Smooth muscle cell (in vitro differentiated cells): ENCODE measurements at regions not wholly inside any gene's neighbourhood (a gene's known extent, or its start where the extent isn't known, plus 50 kb on each side); places are given as distances from the start of the nearest gene placed in this dataset.

Source experiments
- DNase-seq: peaks from one replicate; lab custom pipeline; 2025; ENCODE audit not compliant: unreplicated experiment; lab: John Stamatoyannopoulos, UW
- H2AFZ ChIP-seq: fragments of 200-600 bp; sonication (generic); 2 replicates; pipeline ENCODE4 v1.6.0; 2016; ENCODE audit warnings: antibody characterized with exemption, low read depth, mild to moderate bottlenecking
- H3F3A ChIP-seq: fragments of 200-600 bp; sonication (generic); 2 replicates; pipeline ENCODE4 v1.6.0; 2017; ENCODE audit warnings: antibody characterized with exemption, low read depth
- H3K27ac ChIP-seq: fragments of 200-600 bp; sonication (generic); 2 replicates; pipeline ENCODE4 v1.5.1; 2016; ENCODE audit warnings: low read depth, mild to moderate bottlenecking
- H3K27me3 ChIP-seq: fragments of 200-600 bp; sonication (generic); 2 replicates; pipeline ENCODE4 v1.6.1; 2016; ENCODE audit warnings: low read depth, mild to moderate bottlenecking
- H3K36me3 ChIP-seq: fragments of 200-600 bp; sonication (generic); 2 replicates; pipeline ENCODE4 v1.5.1; 2016; ENCODE audit warnings: low read depth
- H3K4me1 ChIP-seq: fragments of 200-600 bp; sonication (generic); 2 replicates; pipeline ENCODE4 v1.5.1; 2016; ENCODE audit warnings: low read depth
- H3K4me2 ChIP-seq: fragments of 200-600 bp; sonication (generic); 2 replicates; pipeline ENCODE4 v1.6.0; 2016; ENCODE audit warnings: mild to moderate bottlenecking
- H3K4me3 ChIP-seq: fragments of 200-600 bp; sonication (generic); 2 replicates; pipeline ENCODE4 v1.5.1; 2016; ENCODE audit warnings: mild to moderate bottlenecking
- H3K79me2 ChIP-seq: fragments of 200-600 bp; sonication (generic); 2 replicates; pipeline ENCODE4 v1.6.0; 2016; ENCODE audit warnings: low read depth, mild to moderate bottlenecking
- H3K9ac ChIP-seq: fragments of 200-600 bp; sonication (generic); 2 replicates; pipeline ENCODE4 v1.6.0; 2016; ENCODE audit warnings: low read depth
- H3K9me3 ChIP-seq: fragments of 200-600 bp; sonication (generic); replicated peaks from 2 replicates; pipeline ENCODE4 v1.5.1; 2016; ENCODE audit warnings: low read depth
- H4K20me1 ChIP-seq: fragments of 200-600 bp; sonication (generic); 2 replicates; pipeline ENCODE4 v1.6.0; 2016; ENCODE audit warnings: low read depth
- CTCF ChIP-seq: fragments of 200-600 bp; sonication (generic); IDR thresholded peaks from 2 replicates; pipeline ENCODE4 v1.5.1; 2017; ENCODE audit warnings: borderline replicate concordance, mild to moderate bottlenecking, antibody characterized with exemption; ENCODE audit not compliant: insufficient read depth, poor library complexity, severe bottlenecking
- WGBS: methylation state at CpG from one replicate; pipeline ENCODE4 v1.1.7; 2016; ENCODE audit warnings: low lambda C conversion rate; 5-methylcytosine and 5-hydroxymethylcytosine counted together

GRCh38 chr4:169333265-169333664 is 62.5 kb upstream of the SH3RF1 start:
- DNase-seq, result no peak
- H3K36me3 ChIP-seq, result no peaks in the 10 kb centered on the region
- H3K9ac ChIP-seq, result no peak overlapping the region
- no peaks in the 10 kb centered on the region for H3F3A ChIP-seq
- WGBS, result 98% methylated on average over 4 of the region's 4 CpGs
- H3K9me3 ChIP-seq, result no peaks in the 10 kb centered on the region
- peaks cover 9% of the 10 kb centered on the region for H3K27me3 ChIP-seq
- H3K4me2 ChIP-seq, result no peak overlapping the region
- no peak overlapping the region for H3K4me3 ChIP-seq
- no peak overlapping the region for H3K27ac ChIP-seq
- no peak overlapping the region for H2AFZ ChIP-seq
- no peaks in the 10 kb centered on the region for H4K20me1 ChIP-seq
- no peak for TF ChIP-seq CTCF
- H3K79me2 ChIP-seq, result no peaks in the 10 kb centered on the region
- H3K4me1 ChIP-seq, result no peaks in the 10 kb centered on the region

- H3F3A ChIP-seq, result no peaks in the 10 kb centered on the region
- H3K4me1 ChIP-seq, result no peaks in the 10 kb centered on the region
- no peak overlapping the region for H3K4me2 ChIP-seq
- peaks cover 9% of the 10 kb centered on the region for H3K27me3 ChIP-seq
- H3K27ac ChIP-seq, result no peak overlapping the region
- H3K9me3 ChIP-seq, result no peaks in the 10 kb centered on the region
- no peaks in the 10 kb centered on the region for H3K79me2 ChIP-seq
- H3K9ac ChIP-seq, result no peak overlapping the region
- no peaks in the 10 kb centered on the region for H3K36me3 ChIP-seq
- 97% methylated on average over 2 of the region's 2 CpGs for WGBS
- H2AFZ ChIP-seq, result no peak overlapping the region
- TF ChIP-seq CTCF, result no peak
- H3K4me3 ChIP-seq, result no peak overlapping the region
- no peaks in the 10 kb centered on the region for H4K20me1 ChIP-seq
- DNase-seq, result no peak
These were observed 61.8 kb upstream of the SH3RF1 start for GRCh38 chr4:169332583-169332982.

- no peak overlapping the region for H3K4me2 ChIP-seq
- no peak overlapping the region for H2AFZ ChIP-seq
- H3F3A ChIP-seq, result no peaks in the 10 kb centered on the region
- no peaks in the 10 kb centered on the region for H3K4me1 ChIP-seq
- no peaks in the 10 kb centered on the region for H4K20me1 ChIP-seq
- H3K27me3 ChIP-seq, result peaks cover 9% of the 10 kb centered on the region
- H3K27ac ChIP-seq, result no peak overlapping the region
- no peaks in the 10 kb centered on the region for H3K79me2 ChIP-seq
- WGBS, result 91% methylated on average over 13 of the region's 13 CpGs
- no peaks in the 10 kb centered on the region for H3K36me3 ChIP-seq
- H3K9ac ChIP-seq, result no peak overlapping the region
- no peaks in the 10 kb centered on the region for H3K9me3 ChIP-seq
- no peak for DNase-seq
- TF ChIP-seq CTCF, result no peak
- no peak overlapping the region for H3K4me3 ChIP-seq
These were observed 60.1 kb upstream of the SH3RF1 start for GRCh38 chr4:169330811-169331210.

GRCh38 chr4:169330095-169330494 is 59.3 kb upstream of the SH3RF1 start:
- 92% methylated on average over 6 of the region's 6 CpGs for WGBS
- no peak for TF ChIP-seq CTCF

More at GRCh38 chr4:169330095-169330494, 59.3 kb upstream of the SH3RF1 start:
- H3K4me1 ChIP-seq, result no peaks in the 10 kb centered on the region
- no peaks in the 10 kb centered on the region for H3K36me3 ChIP-seq
- H3K9ac ChIP-seq, result no peak overlapping the region
- H2AFZ ChIP-seq, result no peak overlapping the region
- no peaks in the 10 kb centered on the region for H3K79me2 ChIP-seq
- H3K27me3 ChIP-seq, result peaks cover 9% of the 10 kb centered on the region
- H4K20me1 ChIP-seq, result no peaks in the 10 kb centered on the region
- no peak overlapping the region for H3K4me3 ChIP-seq
- no peaks in the 10 kb centered on the region for H3F3A ChIP-seq
- H3K27ac ChIP-seq, result no peak overlapping the region
- DNase-seq, result no peak
- H3K9me3 ChIP-seq, result no peaks in the 10 kb centered on the region
- H3K4me2 ChIP-seq, result no peak overlapping the region
